Caco-2 (cell line): ENCODE measurements at regions not wholly inside any gene's neighbourhood (a gene's known extent, or its start where the extent isn't known, plus 50 kb on each side); places are given as distances from the start of the nearest gene placed in this dataset.

ENCODE experiments used
- BruUV-seq: library from RNA; stranded (reverse); fragments of 400-500 nt; replicated peaks from 2 replicates; lab custom pipeline; 2021; lab: Mats Ljungman, UMichigan
- CTCF ChIA-PET: fragments of 300-600 bp; sonication (Branson Sonifier 250); formaldehyde crosslinking; loops from one replicate; lab custom pipeline; 2022; ENCODE audit warnings: antibody characterized with exemption; lab: Charles Lee
- POLR2A ChIA-PET: fragments of 300-600 bp; sonication (Branson Sonifier 250); formaldehyde crosslinking; loops from one replicate; lab custom pipeline; 2022; ENCODE audit warnings: antibody characterized with exemption; lab: Charles Lee
- DNase-seq, 2 experiments: peaks; one replicate each; pipeline versions ENCODE4 v3.0.0 to v3.0.0-alpha.2; 2020 to 2022
- H3K27me3 ChIP-seq: replicated peaks from 2 replicates; pipeline ENCODE4 v1.6.0; 2011; ENCODE audit warnings: low read length; ENCODE audit not compliant: control insufficient read depth, insufficient read depth
- H3K36me3 ChIP-seq: 2 replicates; pipeline ENCODE4 v1.5.1; 2011; ENCODE audit warnings: low read length; ENCODE audit not compliant: control insufficient read depth, insufficient read depth
- H3K4me1 ChIP-seq: fragments of 250-450 bp; sonication (Bioruptor Pico); 2 replicates; pipeline ENCODE4 v1.5.1; 2020; ENCODE audit warnings: mild to moderate bottlenecking
- H3K4me3 ChIP-seq: 2 replicates; pipeline ENCODE4 v1.5.1; 2011; ENCODE audit warnings: low read depth, mild to moderate bottlenecking, control low read depth, low read length
- H3K9me3 ChIP-seq: fragments of 250-450 bp; sonication (Bioruptor Pico); 2 replicates; pipeline ENCODE4 v1.5.1; 2020; ENCODE audit warnings: mild to moderate bottlenecking, moderate library complexity
- H3K27ac Mint-ChIP-seq: one replicate; pipeline ENCODE4 v1.8.0; 2022; ENCODE audit warnings: mixed read lengths; ENCODE audit not compliant: unreplicated experiment
- H3K27me3 Mint-ChIP-seq: one replicate; pipeline ENCODE4 v1.8.0; 2022; ENCODE audit warnings: mixed read lengths; ENCODE audit not compliant: insufficient read depth, unreplicated experiment
- H3K36me3 Mint-ChIP-seq: one replicate; pipeline ENCODE4 v1.8.0; 2022; ENCODE audit warnings: mild to moderate bottlenecking, mixed read lengths; ENCODE audit not compliant: insufficient read depth, unreplicated experiment
- H3K4me1 Mint-ChIP-seq: one replicate; pipeline ENCODE4 v1.8.0; 2022; ENCODE audit warnings: low read depth, mixed read lengths; ENCODE audit not compliant: unreplicated experiment
- H3K4me3 Mint-ChIP-seq: one replicate; pipeline ENCODE4 v1.8.0; 2022; ENCODE audit warnings: mild to moderate bottlenecking, moderate library complexity, mixed read lengths; ENCODE audit not compliant: unreplicated experiment
- H3K9me3 Mint-ChIP-seq: one replicate; pipeline ENCODE4 v1.8.0; 2022; ENCODE audit warnings: mixed read lengths; ENCODE audit not compliant: unreplicated experiment
- CTCF ChIP-seq, 2 experiments: fragments of 200-600 bp in 1 of 2; IDR thresholded peaks; 1 replicate in 1 of 2; 2 replicates in 1 of 2; pipeline versions ENCODE4 v1.5.1 to v1.8.0; 2011 to 2022; ENCODE audit warnings: antibody characterized with exemption in 1 of 2, control low read depth in 1 of 2, inconsistent platforms in 1 of 2, low read depth in 1 of 2, low read length in 1 of 2, mild to moderate bottlenecking in 1 of 2, moderate library complexity in 1 of 2; ENCODE audit not compliant: insufficient read depth in 1 of 2, severe bottlenecking in 1 of 2, unreplicated experiment in 1 of 2
- intact Hi-C: fragments of 100-400 bp; cut with micrococcal nuclease; formaldehyde crosslinking; loops from one replicate; pipeline ENCODE4 v1.10.0; 2022; ENCODE audit not compliant: unreplicated experiment

DNA sequence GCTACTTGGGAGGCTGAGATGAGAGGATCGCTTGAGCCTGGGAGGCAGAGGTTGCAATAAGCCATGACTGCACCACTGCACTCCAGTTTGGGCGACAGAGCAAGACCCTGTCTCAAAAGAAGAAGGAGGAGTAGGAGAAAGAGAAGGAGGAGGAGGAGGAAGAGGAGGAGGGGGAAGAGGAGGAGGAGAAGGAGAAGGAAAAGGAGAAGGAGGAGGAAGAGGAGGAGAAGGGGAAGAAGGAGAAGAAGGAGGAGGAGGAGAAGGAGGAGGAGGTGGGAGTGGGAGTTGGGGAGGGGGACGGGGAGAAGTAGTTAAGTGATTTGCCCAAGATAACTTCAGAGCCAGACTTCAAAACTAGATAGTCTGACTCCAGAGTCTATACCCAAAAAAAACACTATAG lies 55.5 kb upstream of the FOXD3 start:
- DNase-seq: no peak
- ChIA-PET POLR2A (no interaction called here), CTCF (no interaction called here)
- no peaks in the 10 kb centered on the region for H3K36me3 ChIP-seq
- H3K27me3 Mint-ChIP-seq: peaks cover 4% of the 10 kb centered on the region
- TF ChIP-seq CTCF (IDR thresholded peaks at IDR 0.05; ENCODE audit: insufficient read depth in 1 of 2, low read depth in 1 of 2, low read length in 1 of 2, severe bottlenecking in 1 of 2, unreplicated experiment in 1 of 2): no peak
- no peaks in the 10 kb centered on the region for H3K9me3 Mint-ChIP-seq
- no peaks in the 10 kb centered on the region for H3K4me1 ChIP-seq
- H3K27me3 ChIP-seq: no peaks in the 10 kb centered on the region
- no peaks in the 10 kb centered on the region for H3K9me3 ChIP-seq
- no peaks in the 10 kb centered on the region for H3K4me1 Mint-ChIP-seq
- BruUV-seq: no TSS peak
- no peaks in the 10 kb centered on the region for H3K36me3 Mint-ChIP-seq
- no peak overlapping the region for H3K4me3 ChIP-seq
- H3K4me3 Mint-ChIP-seq: no peak overlapping the region
- intact Hi-C loops: no loop called here
- no peak overlapping the region for H3K27ac Mint-ChIP-seq

DNA sequence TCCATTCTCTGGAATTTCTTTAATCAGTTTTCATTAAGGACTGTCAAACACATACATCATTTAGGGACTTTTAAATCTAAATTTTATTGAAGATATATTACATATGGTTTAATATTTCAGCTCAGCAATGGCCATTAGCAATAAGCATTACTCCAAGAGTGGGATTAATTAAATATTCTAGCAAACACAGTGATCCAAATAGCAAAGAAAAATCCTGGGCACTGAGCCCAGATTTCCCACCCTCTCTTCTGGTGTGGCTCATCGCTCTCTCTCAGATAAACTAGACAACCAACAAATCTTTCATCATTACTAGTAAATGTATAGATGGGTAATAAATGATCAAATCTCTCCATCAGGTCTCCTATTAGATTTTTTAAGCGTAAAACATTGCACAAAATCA lies 53.5 kb upstream of the FOXD3 start:
- no peak for DNase-seq
- no peaks in the 10 kb centered on the region for H3K36me3 Mint-ChIP-seq
- H3K27me3 Mint-ChIP-seq: peaks cover 7% of the 10 kb centered on the region
- no peaks in the 10 kb centered on the region for H3K9me3 Mint-ChIP-seq
- H3K4me1 Mint-ChIP-seq: no peaks in the 10 kb centered on the region
- POLR2A ChIA-PET: no interaction called here
- CTCF ChIA-PET: no interaction called here
- H3K27me3 ChIP-seq: no peaks in the 10 kb centered on the region
- no peak for TF ChIP-seq CTCF (IDR thresholded peaks at IDR 0.05; ENCODE audit: insufficient read depth in 1 of 2, low read depth in 1 of 2, low read length in 1 of 2, severe bottlenecking in 1 of 2, unreplicated experiment in 1 of 2)
- H3K4me3 ChIP-seq: no peak overlapping the region
- H3K27ac Mint-ChIP-seq: no peak overlapping the region
- H3K4me1 ChIP-seq: no peaks in the 10 kb centered on the region
- H3K36me3 ChIP-seq: no peaks in the 10 kb centered on the region
- H3K9me3 ChIP-seq: no peaks in the 10 kb centered on the region
- no TSS peak for BruUV-seq
- no peak overlapping the region for H3K4me3 Mint-ChIP-seq
- intact Hi-C loops: no loop called here

- no peaks in the 10 kb centered on the region for H3K4me1 ChIP-seq
- no peak for DNase-seq
- Mint-ChIP-seq H3K27me3 (peaks cover 8% of the 10 kb centered on the region), H3K9me3 (no peaks in the 10 kb centered on the region), H3K27ac (no peak overlapping the region), H3K4me3 (no peak overlapping the region), H3K36me3 (no peaks in the 10 kb centered on the region), H3K4me1 (no peaks in the 10 kb centered on the region)
- TF ChIP-seq CTCF (IDR thresholded peaks at IDR 0.05; ENCODE audit: insufficient read depth in 1 of 2, low read depth in 1 of 2, low read length in 1 of 2, severe bottlenecking in 1 of 2, unreplicated experiment in 1 of 2): no peak
- no peaks in the 10 kb centered on the region for H3K36me3 ChIP-seq
- BruUV-seq: no TSS peak
- intact Hi-C loops: no loop called here
- ChIA-PET POLR2A (no interaction called here), CTCF (no interaction called here)
- no peak overlapping the region for H3K4me3 ChIP-seq
- no peaks in the 10 kb centered on the region for H3K27me3 ChIP-seq
- H3K9me3 ChIP-seq: no peaks in the 10 kb centered on the region
Measured at GRCh38 chr1:63269571-63269970, 52.8 kb upstream of the FOXD3 start.
